ENCODE measurements at regions not wholly inside any gene's neighbourhood (a gene's known extent, or its start where the extent isn't known, plus 50 kb on each side); places are given as distances from the start of the nearest gene placed in this dataset.
"Not testable (repeated sequence)": the region's sequence is repeated elsewhere in the genome, so short reads cannot be mapped to it uniquely, and the experiment has no call there.

DNA sequence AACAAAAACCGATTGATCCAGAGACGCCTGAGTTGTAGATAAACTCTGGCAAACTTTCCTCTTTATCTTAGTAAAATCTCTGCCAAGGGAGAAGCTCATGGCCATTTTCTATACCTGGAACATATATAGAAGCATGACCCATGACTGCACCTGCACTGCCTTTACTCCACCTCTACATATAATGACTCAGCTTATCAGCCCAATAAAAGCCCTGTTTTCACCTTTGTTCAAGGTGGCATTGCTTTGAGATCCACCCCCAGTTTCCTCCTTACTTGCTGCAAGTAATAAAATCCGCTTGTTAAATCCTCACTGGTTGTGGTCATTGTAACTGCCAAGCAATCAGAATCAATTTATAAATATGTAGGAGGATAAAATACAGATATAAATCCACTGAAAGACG lies 1280.4 kb downstream of the NSUN3 start:
- no peak for DNase-seq (ENCODE audit: extremely low read depth in 1 of 11, low read depth in 9 of 11, low spot score in 4 of 11)

- no peak for DNase-seq (ENCODE audit: extremely low read depth in 1 of 11, low read depth in 9 of 11, low spot score in 4 of 11)
These were observed 1280.9 kb downstream of the NSUN3 start for GRCh38 chr3:95343767-95344166.

- DNase-seq (ENCODE audit: extremely low read depth in 1 of 11, low read depth in 9 of 11, low spot score in 4 of 11): not testable (repeated sequence)
These were observed 1285.1 kb downstream of the NSUN3 start for GRCh38 chr3:95347936-95348335.

DNA sequence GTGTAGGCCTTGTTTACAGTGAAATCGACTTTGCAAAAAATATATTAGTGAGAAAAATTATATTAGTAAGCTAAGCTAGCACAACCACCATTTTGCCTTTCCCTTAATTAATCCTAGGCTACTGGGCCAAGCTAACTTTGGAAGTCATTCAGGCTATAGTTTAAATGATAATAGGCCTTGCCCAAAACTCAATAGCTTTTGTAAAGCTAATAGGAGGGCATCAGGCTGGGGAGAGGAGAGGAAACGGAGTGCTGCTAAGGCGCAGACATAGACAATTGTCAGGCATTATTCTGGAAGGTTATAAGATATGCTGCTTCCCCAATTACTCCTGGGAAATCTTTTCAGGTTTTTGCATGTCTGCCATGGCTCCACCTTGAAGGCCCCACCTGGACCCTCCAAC lies 1286.0 kb downstream of the NSUN3 start:
- DNase-seq (ENCODE audit: extremely low read depth in 1 of 11, low read depth in 9 of 11, low spot score in 4 of 11): no peak

GRCh38 chr3:95350049-95350448 lies 1287.2 kb downstream of the NSUN3 start:
- no peak for DNase-seq (ENCODE audit: extremely low read depth in 1 of 11, low read depth in 9 of 11, low spot score in 4 of 11)

GRCh38 chr3:95351158-95351557 lies 1288.3 kb downstream of the NSUN3 start:
- no peak for DNase-seq (ENCODE audit: extremely low read depth in 1 of 11, low read depth in 9 of 11, low spot score in 4 of 11)

- DNase-seq (ENCODE audit: extremely low read depth in 1 of 11, low read depth in 9 of 11, low spot score in 4 of 11): no peak
These were observed 1289.6 kb downstream of the NSUN3 start for GRCh38 chr3:95352471-95352870.

DNA sequence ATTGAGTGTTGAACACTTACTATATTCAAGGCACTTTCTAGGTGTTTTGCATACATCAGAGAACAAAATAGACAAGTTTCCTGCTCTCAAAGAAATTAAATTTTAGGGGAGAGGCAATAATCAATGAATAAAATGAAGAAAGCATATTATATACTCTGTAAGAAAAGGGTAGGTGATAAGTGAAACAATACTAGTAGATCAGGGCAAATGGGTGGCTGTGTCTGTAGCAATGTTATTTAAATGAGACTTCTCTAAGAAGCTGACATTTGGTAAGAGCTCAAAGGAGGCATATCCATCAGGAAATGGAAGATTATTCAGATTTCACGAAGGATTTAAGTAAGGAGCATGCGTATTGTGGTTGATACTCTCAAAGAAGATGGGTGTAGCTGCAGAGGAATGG lies 1291.6 kb downstream of the NSUN3 start:
- no peak for DNase-seq (ENCODE audit: extremely low read depth in 1 of 11, low read depth in 9 of 11, low spot score in 4 of 11)

- DNase-seq (ENCODE audit: extremely low read depth in 1 of 11, low read depth in 9 of 11, low spot score in 4 of 11): no peak
These were observed 1294.1 kb downstream of the NSUN3 start for GRCh38 chr3:95356764-95357501.

DNA sequence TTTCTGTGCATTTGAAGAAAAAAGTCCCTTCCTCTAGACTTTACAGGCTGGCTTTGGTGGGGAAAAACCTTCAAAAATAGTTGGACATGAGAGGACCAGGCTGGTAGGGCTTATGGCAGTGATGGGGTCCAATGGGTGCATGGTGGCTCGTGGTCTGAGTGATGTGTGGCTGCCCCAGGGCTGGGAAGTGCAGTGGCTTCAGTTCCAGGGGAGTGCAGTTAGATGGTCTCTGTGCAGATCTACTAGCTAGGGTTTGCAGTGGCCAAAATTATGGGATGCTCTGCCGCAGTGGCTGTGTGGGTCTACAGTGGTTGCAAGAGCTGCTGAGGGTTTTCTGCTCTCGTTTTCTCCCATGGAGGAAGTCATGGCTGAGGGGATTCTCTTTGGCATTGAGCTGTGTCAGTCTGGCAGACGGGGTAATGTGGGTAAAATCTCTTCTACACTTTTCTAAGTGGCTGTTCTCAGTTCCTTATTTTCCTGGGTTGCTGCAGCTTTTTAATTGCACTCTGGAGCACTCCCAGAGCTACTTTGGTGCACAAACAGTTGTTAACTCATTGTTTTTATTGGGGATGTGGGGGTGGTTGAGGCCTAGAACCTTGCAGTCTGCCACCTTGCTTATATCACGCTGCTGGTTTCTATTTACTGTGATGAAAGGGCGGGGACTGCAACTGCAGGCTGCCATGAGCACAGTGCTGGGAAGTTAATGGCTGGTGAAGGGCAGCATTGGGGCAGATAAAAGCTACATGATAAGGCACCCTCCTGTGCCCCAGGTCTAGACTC lies 1324.6 kb downstream of the NSUN3 start:
- DNase-seq (ENCODE audit: extremely low read depth in 1 of 11, low read depth in 9 of 11, low spot score in 4 of 11): no peak

GRCh38 chr3:95389725-95390313 lies 1327.0 kb downstream of the NSUN3 start:
- no peak for DNase-seq (ENCODE audit: extremely low read depth in 1 of 11, low read depth in 9 of 11, low spot score in 4 of 11)

GRCh38 chr3:95394286-95394685 lies 1331.4 kb downstream of the NSUN3 start:
- DNase-seq (ENCODE audit: extremely low read depth in 1 of 11, low read depth in 9 of 11, low spot score in 4 of 11): no peak

DNA sequence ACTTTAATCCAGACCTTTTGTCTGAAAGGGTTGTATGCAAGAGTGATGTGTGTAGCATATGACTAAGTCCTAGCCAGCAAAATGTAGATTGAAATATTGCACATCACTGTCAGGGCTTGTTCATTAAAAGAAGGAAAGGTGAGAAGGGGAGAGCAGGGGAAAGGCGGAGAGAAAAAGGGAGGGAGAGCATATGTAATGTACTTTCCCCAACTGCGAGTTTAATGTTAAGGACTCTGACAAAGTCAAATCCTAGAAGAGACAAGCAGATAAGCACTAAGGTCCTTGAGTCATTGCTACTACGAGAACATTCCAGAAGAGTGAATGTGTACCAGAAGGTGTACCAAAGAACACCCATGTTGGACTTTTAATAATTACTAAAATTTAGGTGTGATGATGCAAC lies 1336.7 kb downstream of the NSUN3 start:
- no peak for DNase-seq (ENCODE audit: extremely low read depth in 1 of 11, low read depth in 9 of 11, low spot score in 4 of 11)

- no peak for DNase-seq (ENCODE audit: extremely low read depth in 1 of 11, low read depth in 9 of 11, low spot score in 4 of 11)
These were observed 1338.8 kb downstream of the NSUN3 start for GRCh38 chr3:95401693-95402092.

DNA sequence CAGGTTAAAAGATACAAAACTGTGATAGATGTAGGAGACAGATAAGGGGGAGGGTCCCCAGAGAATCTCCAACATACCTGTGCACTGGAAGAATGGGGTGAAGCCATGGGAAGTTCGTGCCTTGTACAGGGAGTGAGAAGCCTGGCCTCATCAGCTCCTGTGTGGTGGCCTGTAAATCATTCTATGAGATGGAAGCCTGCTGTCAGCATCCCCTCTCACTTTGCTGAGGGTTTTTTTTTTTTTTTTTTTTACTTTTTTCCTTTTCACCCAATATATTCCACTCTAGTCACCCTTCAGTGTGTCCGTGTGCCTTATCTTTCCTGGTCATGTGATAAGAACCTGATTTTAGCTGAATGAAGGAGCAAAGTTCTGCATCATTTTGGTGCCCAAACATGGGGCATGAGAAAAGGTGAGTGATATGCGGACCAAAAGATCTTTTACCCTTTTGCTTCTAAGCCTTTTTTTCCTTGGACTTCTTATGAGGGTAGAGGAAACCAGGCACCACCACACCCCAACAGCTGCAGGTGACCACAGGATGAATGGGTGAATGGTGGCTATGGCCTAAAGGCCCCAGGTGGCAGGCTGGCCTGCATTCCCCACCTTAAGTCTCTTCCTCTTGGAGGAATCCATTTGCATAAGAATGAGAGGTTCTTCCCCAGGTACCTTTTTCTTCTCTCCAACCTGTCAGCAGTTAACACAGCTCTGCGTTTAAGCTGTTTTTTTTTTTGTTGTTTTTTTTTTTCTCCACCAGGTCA lies 1345.0 kb downstream of the NSUN3 start:
- no peak for DNase-seq (ENCODE audit: extremely low read depth in 1 of 11, low read depth in 9 of 11, low spot score in 4 of 11)

GRCh38 chr3:95408464-95408862 lies 1345.6 kb downstream of the NSUN3 start:
- DNase-seq (ENCODE audit: extremely low read depth in 1 of 11, low read depth in 9 of 11, low spot score in 4 of 11): no peak

- no peak for DNase-seq (ENCODE audit: extremely low read depth in 1 of 11, low read depth in 9 of 11, low spot score in 4 of 11)
These were observed 1355.4 kb downstream of the NSUN3 start for GRCh38 chr3:95418251-95418650.

DNA sequence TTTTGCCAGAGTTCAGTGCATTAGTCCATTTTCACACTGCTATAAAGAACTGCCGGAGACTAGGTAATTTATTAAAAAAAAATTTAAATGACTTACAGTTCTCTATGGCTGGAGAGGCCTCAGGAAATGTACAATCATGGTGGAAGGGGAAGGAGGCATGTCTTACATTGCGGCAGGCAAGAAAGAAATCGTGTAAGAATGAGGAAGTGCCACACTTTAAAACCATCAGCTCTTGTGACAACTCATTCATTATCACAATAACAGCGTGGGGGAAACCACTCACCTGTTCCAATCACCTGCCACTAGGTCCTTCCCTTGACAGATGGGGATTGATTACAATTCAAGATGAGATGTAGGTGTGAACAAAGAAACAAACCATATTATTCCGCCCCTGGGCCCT lies 1361.4 kb downstream of the NSUN3 start:
- DNase-seq (ENCODE audit: extremely low read depth in 1 of 11, low read depth in 9 of 11, low spot score in 4 of 11): no peak

DNA sequence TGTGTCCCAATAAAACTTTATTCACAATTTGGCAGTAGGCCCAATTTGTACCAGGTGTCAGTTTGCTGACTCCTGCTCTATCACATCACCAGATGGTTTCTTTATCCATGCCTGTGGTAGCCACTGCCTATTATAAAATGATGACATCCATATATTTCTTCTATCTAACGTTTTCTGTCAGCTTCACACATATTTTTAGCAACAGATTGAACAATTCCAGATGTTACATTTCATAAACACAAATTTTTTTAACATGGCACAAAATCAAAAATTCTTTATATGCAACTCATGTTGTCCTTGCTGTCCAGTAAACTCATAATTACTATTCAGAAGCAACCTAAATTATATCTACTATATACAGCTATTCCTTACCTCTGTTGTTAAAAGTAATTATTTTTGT lies 1371.6 kb downstream of the NSUN3 start:
- no peak for DNase-seq (ENCODE audit: extremely low read depth in 1 of 11, low read depth in 9 of 11, low spot score in 4 of 11)

DNA sequence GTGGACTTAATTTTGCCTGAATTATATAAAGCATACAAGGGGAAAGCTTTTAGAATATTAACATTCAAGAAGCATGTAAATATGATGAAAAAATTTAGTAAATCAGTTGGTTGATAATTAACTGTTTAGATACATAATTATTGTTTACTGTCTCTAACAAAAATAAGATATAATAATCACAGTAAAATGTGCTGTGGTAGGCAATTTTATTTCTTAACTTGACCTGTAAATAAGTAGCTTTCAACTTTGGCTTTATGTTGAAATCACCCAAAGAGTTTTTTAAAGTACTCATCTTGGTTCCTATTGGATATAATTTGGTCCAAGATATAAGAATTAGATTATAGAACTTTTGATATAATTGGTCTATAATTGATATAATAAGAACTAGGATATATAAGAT lies 1374.5 kb downstream of the NSUN3 start:
- no peak for DNase-seq (ENCODE audit: extremely low read depth in 1 of 11, low read depth in 9 of 11, low spot score in 4 of 11)

Measured in renal cortex interstitium (tissue), 11 donors.